ENCODE measurements at regions not wholly inside any gene's neighbourhood (a gene's known extent, or its start where the extent isn't known, plus 50 kb on each side); places are given as distances from the start of the nearest gene placed in this dataset.
"Not testable (repeated sequence)": the region's sequence is repeated elsewhere in the genome, so short reads cannot be mapped to it uniquely, and the experiment has no call there.

DNA sequence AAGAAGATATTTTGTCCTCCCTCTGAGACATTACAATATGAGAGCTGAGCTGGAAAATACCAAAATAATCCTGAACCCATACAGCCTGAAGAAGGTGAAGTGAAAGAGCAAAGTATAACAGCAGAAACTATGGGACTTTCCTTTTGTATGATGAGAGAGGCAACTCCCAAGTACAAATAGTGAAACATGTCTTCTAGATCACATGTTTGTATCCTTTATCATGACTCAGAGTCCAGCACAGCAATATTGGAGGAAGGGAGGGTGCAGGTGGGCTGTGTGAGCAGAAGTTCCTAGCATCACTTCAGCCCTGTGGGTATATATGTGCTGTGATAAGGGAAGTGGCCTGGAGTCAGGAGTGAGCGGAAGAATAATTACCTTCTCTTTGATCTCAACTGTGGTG is 265.6 kb upstream of the NRXN1 start:
- DNase-seq (ENCODE audit: low read depth in 4 of 4, low spot score in 1 of 4), result no peak

DNA sequence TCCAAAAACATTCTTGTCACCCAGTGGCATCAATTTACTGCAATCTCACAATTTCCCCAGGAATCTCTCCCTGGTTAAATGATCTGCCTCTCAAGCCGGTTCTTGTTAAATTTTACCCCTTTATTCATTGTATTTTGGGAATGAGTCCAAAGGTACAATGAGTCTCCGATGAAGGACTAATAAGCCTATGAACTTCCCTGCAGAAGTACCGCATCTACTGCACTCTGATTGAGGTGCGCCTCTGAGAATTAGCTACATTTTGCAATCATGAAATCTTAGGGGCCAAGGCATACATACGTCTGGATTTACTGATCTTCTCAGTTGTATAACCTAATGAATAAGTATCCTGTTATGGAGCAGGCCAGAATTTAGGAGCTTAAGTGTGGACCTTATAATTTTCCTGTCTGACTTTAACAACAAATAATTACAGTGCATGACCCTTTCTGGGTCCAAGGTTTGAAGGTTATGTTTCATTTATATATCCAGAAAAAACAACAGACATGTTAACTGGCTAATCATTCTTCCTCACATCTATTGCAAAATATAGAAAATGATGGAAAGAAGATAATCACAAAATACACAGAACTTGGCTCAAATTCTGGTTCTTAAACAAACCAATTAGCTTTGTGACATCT is 261.8 kb upstream of the NRXN1 start:
- DNase-seq (ENCODE audit: low read depth in 4 of 4, low spot score in 1 of 4), result no peak

- DNase-seq (ENCODE audit: low read depth in 4 of 4, low spot score in 1 of 4), result no peak
Measured at GRCh38 chr2:51291762-51292551, 260.0 kb upstream of the NRXN1 start.

DNA sequence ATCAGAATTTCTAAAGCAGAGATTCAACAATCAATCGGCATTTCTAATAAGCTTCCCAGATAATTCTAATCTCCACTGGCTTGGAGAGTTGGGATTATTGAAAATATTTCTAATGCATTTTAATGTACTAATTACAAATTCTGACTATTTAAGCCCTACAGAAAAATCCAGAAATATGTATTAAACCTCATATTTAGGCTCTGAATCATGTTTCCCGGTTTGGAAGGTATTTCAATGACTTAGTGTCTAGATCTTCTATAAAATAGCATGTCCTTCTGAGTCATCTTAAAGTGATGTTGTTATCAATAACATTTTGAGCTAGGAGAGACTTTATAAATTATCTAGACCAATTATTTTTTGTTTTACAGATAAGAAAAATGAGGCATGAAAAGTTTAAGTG is 258.8 kb upstream of the NRXN1 start:
- DNase-seq (ENCODE audit: low read depth in 4 of 4, low spot score in 1 of 4), result no peak

- DNase-seq (ENCODE audit: low read depth in 4 of 4, low spot score in 1 of 4), result no peak
Measured at GRCh38 chr2:51289045-51289444, 257.1 kb upstream of the NRXN1 start.

DNA sequence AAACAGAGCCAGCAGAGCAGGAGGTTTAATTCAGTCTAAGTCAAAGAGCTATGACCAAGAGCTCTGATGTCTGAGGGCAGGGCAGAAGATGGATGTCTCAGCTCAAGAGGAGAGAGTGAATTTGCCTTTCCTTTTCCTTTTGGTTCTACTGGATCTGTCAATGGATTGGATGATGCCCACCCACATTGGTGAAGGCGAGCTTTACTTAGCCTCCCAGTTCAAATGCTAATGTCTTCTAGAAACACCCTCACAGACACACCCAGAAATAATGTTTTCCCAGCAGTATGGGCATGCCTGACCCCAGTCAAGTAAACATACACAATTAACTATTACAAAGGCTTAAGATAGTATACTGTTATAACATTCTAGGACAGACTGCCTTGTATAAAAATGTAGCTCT is 236.3 kb upstream of the NRXN1 start:
- DNase-seq (ENCODE audit: low read depth in 4 of 4, low spot score in 1 of 4), result no peak

GRCh38 chr2:51265539-51265938 is 233.6 kb upstream of the NRXN1 start:
- no peak for DNase-seq (ENCODE audit: low read depth in 4 of 4, low spot score in 1 of 4)

DNA sequence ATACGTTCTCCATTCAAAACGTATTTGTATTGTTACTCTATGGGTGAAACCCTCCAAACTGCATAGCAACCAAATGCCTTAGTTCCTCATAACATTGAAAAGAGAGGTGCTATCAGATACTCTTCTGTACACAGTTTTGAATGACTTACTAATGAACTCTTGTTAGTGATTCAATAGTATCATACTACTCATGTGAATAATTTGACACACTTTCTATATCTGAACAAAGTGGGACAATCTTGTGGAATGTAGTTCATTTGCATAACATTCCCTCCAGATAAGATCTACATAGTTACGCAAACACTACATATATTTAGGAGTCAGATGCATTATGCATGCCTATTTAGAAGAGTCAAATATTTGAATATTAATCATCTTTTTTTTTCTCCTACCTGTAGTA is 232.0 kb upstream of the NRXN1 start:
- DNase-seq (ENCODE audit: low read depth in 4 of 4, low spot score in 1 of 4), result no peak

DNA sequence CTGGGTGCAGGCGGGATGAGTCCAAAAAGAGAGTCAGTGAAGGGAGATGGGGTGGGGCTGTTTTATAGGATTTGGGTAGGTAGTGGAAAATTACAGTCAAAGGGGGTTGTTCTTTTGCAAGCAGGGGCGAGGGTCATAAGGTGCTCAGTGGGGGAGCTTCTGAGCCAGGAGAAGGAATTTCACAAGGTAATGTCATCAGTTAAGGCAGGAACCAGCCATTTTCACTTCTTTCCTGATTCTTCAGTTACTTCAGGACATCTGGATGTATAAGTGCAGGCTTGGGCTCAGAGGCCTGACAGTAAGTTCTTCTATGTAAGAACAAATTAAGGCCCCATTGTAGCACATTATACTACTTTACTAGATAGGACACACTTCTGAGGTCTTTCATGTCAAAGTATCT is 231.2 kb upstream of the NRXN1 start:
- not testable (repeated sequence) for DNase-seq (ENCODE audit: low read depth in 4 of 4, low spot score in 1 of 4)

DNA sequence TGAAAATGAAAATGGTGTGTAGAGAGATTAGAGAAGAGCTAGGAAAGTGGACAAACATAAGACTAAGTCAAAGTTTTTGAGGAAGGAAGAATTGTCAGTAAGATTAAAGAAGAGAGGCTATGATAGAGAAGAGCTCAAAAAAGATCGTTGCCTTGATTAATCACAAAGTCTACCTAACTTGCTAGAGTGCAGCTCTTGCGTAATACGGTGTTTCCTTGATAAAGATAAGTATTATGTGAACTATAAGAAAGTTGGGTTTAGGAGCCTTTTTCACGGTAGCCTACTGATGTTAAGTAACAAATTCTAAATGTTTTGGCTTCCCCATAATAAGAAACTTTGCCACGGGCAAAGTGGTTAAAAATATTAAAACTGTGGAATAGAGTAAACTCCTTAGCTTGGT is 226.4 kb upstream of the NRXN1 start:
- DNase-seq (ENCODE audit: low read depth in 4 of 4, low spot score in 1 of 4), result no peak

GRCh38 chr2:51256736-51257135 is 224.8 kb upstream of the NRXN1 start:
- DNase-seq (ENCODE audit: low read depth in 4 of 4, low spot score in 1 of 4), result no peak

GRCh38 chr2:51251356-51251755 is 219.4 kb upstream of the NRXN1 start:
- DNase-seq (ENCODE audit: low read depth in 4 of 4, low spot score in 1 of 4), result no peak

GRCh38 chr2:51247252-51247805 is 215.4 kb upstream of the NRXN1 start:
- no peak for DNase-seq (ENCODE audit: low read depth in 4 of 4, low spot score in 1 of 4)

GRCh38 chr2:51243892-51244535 is 212.1 kb upstream of the NRXN1 start:
- no peak for DNase-seq (ENCODE audit: low read depth in 4 of 4, low spot score in 1 of 4)

DNA sequence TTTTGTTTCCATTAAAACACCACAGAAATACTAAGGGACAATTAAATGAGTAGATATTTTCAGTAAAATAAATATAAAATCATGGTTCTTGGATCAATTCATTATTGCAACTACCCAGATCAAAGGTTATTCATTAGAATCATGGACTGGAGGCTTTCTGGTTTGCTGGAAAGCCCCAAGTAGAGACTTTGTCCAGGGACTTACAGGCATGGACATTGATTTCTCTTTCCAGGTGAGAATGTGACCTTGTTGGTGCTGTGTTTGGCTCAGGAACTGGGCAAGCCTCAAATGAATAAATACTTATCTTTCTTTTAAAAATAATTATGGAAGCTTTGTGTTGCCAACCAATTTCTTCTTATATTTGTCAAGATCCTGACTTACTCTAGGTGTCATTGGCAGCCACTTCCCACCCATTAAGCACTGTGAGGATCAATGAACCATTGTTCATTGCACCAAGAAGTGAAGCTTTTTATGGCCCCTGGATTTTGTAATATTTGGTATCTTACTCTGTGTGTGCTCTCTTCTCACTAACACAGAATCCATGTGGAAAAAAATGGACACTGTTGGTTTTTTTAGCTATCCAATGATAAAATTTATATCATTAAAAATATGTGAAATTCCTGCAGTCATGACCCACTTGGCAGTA is 205.8 kb upstream of the NRXN1 start:
- DNase-seq (ENCODE audit: low read depth in 4 of 4, low spot score in 1 of 4), result no peak

DNA sequence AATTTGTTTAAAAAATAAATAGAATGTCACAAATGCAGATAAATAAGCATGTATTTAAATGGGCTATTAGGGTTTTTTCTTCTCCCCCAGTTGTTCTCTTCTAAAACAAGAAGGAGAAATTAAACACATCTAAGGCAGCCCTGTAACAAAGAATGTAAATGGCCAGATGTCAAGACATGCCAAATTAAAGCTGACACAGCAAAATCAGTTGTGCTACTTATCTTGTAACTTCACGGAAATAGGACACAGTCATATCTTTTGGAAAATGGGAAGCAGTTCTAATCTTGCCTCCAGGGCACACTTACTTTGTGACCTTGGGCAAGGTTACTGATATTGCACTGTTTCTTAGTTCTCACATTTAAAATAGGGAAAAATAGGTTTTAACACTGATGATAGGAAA is 200.1 kb upstream of the NRXN1 start:
- no peak for DNase-seq (ENCODE audit: low read depth in 4 of 4, low spot score in 1 of 4)

- no peak for DNase-seq (ENCODE audit: low read depth in 4 of 4, low spot score in 1 of 4)
Measured at GRCh38 chr2:51231071-51231470, 199.1 kb upstream of the NRXN1 start.

DNA sequence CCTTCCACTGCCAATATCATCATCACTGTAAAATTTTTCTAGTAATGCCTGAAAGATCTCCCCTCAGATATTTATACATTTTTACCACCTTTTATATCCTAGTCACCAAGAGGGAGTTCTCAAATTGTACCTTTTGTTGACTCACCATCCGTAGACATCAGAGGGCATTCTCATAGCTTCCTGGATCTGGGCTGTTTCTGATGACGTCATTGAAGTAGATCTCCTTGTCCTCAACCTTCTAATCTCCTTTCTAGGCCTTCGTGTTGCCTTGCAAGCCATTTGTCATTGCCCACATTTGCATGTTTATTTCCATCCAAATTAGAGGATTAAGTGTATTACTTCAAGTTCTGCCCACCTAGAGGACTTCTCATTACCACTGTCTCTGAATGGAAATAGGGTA is 193.4 kb upstream of the NRXN1 start:
- DNase-seq (ENCODE audit: low read depth in 4 of 4, low spot score in 1 of 4), result no peak

- DNase-seq (ENCODE audit: low read depth in 4 of 4, low spot score in 1 of 4), result no peak
Measured at GRCh38 chr2:51224790-51225189, 192.9 kb upstream of the NRXN1 start.

DNA sequence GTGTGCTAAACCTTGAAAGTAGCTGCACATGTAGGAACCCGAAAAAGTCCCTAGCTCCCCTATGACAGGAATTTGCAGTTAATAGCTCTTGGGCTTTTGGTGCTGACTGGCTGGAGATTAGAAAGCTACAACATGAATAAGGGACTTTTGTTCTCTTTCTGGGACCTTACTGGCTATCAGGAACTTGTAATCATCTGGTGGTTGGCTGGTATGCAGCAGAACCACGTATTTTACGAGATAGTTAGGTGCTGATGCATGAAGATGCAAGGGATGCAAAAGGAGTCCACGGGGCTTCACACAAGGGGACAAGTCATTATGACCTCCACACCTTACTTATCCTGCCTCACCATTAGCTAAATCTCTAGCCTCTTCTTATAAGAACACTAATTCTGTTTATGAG is 190.2 kb upstream of the NRXN1 start:
- no peak for DNase-seq (ENCODE audit: low read depth in 4 of 4, low spot score in 1 of 4)

GRCh38 chr2:51220606-51221005 is 188.7 kb upstream of the NRXN1 start:
- no peak for DNase-seq (ENCODE audit: low read depth in 4 of 4, low spot score in 1 of 4)

GRCh38 chr2:51220080-51220479 is 188.1 kb upstream of the NRXN1 start:
- DNase-seq (ENCODE audit: low read depth in 4 of 4, low spot score in 1 of 4), result no peak

All from stimulated activated CD4-positive, alpha-beta T cell treated with anti-CD3 and anti-CD28 coated beads, Interleukin-1b, Interleukin-23, amount 100 ng/mL, for 24 hours (primary cell).